GM12873 (cell line): ENCODE measurements at regions not wholly inside any gene's neighbourhood (a gene's known extent, or its start where the extent isn't known, plus 50 kb on each side); places are given as distances from the start of the nearest gene placed in this dataset.

Source experiments
- TF ChIP-seq, protein P1 (sequence below): IDR thresholded peaks from 2 replicates; pipeline ENCODE4 v1.5.1; 2012; ENCODE audit warnings: low read depth, mild to moderate bottlenecking, moderate library complexity, low read length, control low read depth; ENCODE audit not compliant: insufficient read depth; ENCODE audit errors: missing control alignments

DNA sequence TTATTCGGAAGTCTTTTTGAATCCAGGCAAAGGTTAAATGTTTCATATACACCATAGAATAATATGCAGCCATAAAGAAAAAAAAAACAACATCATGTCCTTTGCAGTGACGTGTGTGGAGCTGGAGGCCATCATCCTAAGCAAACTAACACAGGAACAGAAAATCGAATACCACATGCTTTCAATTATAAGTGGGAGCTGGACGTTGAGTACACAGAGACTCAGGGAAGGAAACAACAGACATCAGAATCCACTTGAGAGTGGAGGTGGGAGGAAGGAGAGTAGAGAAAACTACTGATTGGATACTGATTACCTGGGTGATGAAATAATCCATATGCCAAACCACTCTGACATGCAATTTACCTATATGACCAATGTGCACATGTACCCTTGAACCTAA, 293.4 kb downstream of the KLF6 start:
- TF ChIP-seq, protein P1, sequence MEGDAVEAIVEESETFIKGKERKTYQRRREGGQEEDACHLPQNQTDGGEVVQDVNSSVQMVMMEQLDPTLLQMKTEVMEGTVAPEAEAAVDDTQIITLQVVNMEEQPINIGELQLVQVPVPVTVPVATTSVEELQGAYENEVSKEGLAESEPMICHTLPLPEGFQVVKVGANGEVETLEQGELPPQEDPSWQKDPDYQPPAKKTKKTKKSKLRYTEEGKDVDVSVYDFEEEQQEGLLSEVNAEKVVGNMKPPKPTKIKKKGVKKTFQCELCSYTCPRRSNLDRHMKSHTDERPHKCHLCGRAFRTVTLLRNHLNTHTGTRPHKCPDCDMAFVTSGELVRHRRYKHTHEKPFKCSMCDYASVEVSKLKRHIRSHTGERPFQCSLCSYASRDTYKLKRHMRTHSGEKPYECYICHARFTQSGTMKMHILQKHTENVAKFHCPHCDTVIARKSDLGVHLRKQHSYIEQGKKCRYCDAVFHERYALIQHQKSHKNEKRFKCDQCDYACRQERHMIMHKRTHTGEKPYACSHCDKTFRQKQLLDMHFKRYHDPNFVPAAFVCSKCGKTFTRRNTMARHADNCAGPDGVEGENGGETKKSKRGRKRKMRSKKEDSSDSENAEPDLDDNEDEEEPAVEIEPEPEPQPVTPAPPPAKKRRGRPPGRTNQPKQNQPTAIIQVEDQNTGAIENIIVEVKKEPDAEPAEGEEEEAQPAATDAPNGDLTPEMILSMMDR: no peak

DNA sequence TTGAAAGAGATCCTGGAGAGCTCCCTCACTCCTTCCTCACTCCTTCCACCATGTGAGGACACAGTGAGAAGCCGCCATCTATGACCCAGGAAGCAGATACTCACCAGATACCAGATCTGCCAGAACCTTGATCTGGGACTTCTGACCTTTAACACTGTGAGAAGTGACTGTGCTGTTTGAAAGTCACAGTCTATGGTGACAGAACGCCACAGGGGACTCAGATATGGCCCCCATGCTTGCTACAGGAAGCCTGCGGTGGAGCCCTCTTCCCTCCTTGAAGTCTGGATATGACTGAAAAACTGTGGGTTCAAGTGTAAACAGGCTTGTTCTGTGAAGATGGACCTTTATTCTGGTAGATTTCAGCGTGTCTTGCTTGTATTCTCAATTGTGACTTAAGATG, 297.8 kb downstream of the KLF6 start:
- TF ChIP-seq, protein P1: no peak

DNA sequence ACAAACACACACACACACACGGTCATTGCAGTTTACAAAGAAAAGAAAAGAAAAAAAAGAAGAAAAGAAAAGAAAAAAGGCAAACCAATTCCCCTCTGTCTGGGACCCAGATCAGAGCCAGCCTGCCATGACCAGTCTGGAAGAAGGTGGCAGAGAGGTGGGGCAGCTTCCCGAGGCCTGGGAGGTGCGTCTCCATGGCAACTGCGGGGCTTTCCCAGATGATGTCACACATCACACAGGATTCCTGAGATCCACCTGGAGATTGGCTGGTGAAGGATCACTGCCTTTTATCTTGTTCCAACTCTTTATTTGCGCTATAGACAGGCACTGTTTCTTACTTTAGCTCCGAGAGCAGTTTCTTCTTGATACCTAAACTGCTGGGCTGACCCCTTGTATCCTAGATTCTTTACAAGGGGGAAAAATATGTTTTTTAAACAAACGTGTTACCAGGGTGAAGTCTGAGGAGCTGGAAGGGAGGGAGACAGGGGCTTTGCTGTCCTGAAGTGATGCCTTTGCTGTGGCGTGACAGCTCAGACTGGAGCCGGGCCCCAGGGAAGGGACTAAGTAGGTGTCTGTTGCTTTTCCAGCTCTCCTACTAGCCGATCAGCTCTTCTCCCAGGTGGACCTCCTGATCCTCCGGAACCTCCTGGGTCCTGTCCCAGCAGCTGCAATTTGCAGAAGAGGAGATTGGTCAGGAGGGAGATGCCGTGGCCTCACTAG, 298.5 kb downstream of the KLF6 start:
- TF ChIP-seq, protein P1: no peak

DNA sequence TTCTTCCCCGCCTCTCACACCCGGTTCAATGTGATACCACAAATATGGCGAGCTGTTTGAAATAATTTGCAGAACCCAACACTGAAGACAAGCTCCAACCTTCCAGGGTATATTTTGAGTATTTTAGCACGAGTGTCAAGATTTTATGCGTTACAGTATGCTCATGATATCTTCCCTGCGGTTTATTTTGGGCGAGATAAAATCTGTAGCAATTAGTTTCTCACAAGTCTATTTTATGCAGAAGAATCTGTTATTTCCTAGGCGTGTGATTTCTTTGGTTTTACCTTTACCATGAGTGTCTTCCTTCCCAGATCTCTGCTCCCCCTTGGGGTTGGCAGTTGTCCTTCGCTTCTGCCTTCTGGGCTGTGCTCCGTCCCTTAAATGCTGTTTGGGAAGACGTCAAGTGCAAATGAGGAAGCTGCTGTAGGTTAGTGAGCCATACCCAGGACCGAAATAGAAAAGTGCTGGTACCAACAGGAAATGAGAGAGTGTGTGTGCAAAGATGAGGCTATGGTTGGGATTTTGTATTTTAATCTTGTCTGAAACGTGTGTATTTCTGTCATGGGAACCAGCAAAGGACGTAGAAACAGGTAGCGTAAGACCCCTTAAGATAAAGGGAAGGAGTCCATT, 299.8 kb downstream of the KLF6 start:
- TF ChIP-seq, protein P1: no peak

DNA sequence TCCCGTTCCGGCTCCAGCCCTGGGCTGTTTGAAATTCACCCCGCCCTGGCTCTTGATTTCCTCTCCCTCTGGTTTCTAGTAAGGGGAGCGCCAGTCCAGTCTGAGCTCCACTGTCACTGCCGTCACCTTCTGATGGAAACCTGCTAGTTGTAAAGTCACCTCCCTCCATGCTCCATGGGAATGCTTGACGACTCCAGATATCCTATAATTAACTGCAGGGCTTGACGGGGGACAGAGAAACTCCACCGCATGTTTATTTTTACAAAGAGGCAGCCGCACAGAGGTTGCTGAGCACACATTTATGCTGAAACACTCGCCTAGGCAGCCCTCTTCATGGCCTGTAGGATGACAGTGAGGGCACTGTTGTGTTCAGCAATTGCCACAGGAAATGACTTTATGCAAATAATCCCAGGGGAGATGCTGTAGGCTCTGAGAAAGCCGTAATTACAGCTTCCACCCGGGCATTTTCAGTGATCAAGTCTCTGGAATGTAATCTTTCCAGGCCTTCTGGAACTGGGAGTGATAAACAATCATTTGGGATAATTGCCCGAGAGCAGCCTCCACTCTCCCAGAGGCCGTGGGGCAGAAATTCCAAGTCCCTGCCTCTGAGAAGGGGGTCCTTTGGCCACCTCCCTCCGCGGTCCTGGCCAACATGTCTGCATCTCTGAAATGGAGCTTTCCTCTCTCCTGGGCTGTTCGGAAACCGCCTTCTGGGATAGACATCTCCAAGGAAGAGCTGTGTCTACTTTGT, 300.5 kb downstream of the KLF6 start:
- TF ChIP-seq, protein P1: no peak

DNA sequence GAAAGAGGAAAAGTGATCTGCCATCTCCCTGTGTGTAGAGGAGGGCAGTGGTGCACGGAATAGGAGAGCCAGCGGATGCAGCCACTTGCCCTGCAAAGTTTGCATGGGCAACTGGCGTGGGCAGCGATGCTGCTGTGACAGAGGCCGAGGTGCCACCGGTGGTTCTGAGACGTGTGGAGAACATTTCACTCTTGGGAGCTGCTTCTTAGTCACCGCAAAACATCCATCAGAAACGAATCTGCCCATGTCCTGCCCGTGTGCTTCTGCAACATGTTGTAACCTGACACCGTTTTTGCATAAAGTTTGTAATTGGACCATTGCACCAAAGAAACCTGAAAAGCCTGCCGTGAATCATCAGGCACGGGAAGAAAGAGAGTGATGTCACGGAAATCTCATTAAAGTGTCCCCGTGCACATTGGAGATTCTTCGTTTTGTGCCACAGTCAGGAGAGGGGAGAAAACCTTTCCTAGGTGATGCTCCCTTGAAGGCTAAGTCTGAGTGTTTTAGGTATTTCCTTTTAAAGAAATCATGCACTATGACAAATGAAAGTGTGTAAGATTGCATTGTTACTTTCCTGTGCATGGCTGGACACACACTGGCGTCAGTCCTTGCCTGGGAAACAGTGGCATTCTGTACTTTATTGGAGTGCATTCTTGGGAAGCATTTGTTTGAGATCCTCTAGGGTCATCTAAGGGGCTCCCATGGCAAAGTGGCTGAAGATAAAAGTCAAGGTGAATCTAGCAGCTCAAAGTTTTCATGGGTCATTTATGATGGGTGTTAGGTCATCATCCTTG, 302.6 kb downstream of the KLF6 start:
- TF ChIP-seq, protein P1: no peak
